Mesothelial cell of epicardium (in vitro differentiated cells): ENCODE measurements at regions not wholly inside any gene's neighbourhood (a gene's known extent, or its start where the extent isn't known, plus 50 kb on each side); places are given as distances from the start of the nearest gene placed in this dataset.
A peak's percentile ranks its signal among the peaks of the same experiment; 100 is the strongest.

Source experiments
- DNase-seq, 2 experiments: peaks; one replicate each; pipeline ENCODE4 v3.0.0; 2021; ENCODE audit warnings: low spot score in 2 of 2; ENCODE audit not compliant: unreplicated experiment in 2 of 2
- H3K27ac Mint-ChIP-seq: 2 replicates; pipeline ENCODE4 v1.8.0; 2021; ENCODE audit warnings: mixed read lengths
- H3K27me3 Mint-ChIP-seq: 2 replicates; pipeline ENCODE4 v1.8.0; 2021; ENCODE audit warnings: low read depth, mixed read lengths
- H3K36me3 Mint-ChIP-seq: 2 replicates; pipeline ENCODE4 v1.8.0; 2021; ENCODE audit warnings: mixed read lengths
- H3K4me1 Mint-ChIP-seq: 2 replicates; pipeline ENCODE4 v1.8.0; 2021; ENCODE audit warnings: mixed read lengths
- H3K4me3 Mint-ChIP-seq: 2 replicates; pipeline ENCODE4 v1.8.0; 2021; ENCODE audit warnings: mild to moderate bottlenecking, moderate library complexity, mixed read lengths
- H3K9me3 Mint-ChIP-seq: 2 replicates; pipeline ENCODE4 v1.8.0; 2021; ENCODE audit warnings: mixed read lengths
- TF ChIP-seq, protein P1 (sequence below): fragments of 200-600 bp; sonication (generic); IDR thresholded peaks from one replicate; pipeline ENCODE4 v1.5.0; 2021; ENCODE audit warnings: antibody characterized with exemption; ENCODE audit not compliant: unreplicated experiment

DNA sequence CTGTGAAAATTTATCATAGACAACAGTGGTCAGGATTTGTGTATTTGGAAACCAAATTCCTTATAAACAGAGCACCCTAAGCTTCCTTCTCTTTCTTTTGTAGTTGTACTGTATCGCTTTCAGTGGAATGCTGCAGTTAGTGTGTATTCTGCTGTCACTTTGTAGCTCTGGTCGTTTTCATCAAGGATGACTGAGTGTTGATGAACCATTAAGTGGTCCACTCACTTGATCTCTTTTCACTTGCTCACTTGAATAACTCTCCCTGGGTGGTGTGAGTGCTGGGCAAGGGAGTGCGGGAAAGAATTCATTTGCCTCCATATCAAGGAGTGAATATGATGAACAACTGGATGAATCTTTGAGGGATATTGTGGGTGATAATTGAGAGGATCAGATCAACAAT is 1225.7 kb upstream of the WWC1 start:
- no peak overlapping the region for H3K4me3 Mint-ChIP-seq
- DNase-seq, result no peak
- no peaks in the 10 kb centered on the region for H3K27me3 Mint-ChIP-seq
- no peaks in the 10 kb centered on the region for H3K36me3 Mint-ChIP-seq
- H3K9me3 Mint-ChIP-seq, result no peaks in the 10 kb centered on the region
- peaks cover 21% of the 10 kb centered on the region for H3K4me1 Mint-ChIP-seq
- H3K27ac Mint-ChIP-seq, result no peak overlapping the region
- TF ChIP-seq, protein P1, sequence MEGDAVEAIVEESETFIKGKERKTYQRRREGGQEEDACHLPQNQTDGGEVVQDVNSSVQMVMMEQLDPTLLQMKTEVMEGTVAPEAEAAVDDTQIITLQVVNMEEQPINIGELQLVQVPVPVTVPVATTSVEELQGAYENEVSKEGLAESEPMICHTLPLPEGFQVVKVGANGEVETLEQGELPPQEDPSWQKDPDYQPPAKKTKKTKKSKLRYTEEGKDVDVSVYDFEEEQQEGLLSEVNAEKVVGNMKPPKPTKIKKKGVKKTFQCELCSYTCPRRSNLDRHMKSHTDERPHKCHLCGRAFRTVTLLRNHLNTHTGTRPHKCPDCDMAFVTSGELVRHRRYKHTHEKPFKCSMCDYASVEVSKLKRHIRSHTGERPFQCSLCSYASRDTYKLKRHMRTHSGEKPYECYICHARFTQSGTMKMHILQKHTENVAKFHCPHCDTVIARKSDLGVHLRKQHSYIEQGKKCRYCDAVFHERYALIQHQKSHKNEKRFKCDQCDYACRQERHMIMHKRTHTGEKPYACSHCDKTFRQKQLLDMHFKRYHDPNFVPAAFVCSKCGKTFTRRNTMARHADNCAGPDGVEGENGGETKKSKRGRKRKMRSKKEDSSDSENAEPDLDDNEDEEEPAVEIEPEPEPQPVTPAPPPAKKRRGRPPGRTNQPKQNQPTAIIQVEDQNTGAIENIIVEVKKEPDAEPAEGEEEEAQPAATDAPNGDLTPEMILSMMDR, result no peak

DNA sequence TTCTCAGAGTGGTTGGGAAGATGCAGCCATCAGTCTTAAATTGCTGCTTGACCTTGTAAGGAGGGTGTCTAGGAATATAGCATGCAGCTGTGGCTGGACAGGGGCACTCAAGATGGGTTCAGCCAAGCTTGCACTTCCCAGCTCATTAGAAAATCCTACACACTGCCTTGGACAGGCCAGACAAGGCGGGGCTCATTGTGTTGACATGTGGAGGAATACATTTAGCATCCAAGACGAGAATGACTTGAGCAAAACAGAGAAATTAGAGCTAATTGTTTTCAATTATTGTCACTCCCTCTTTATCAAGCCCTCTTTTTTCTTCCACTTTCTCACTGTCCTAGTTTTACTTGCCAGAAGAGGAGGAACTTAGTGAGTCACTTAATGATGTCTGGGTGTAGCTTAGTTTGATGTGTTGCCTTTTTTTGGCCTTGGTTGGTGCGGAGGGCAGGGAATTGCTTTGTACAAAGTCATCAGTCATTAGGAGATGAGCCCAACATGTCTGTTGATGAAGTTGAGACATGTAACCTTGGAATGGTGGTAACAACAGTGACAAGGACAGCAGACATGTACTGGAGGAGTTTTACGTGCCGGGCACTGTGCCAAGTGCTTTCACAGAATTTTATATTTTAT is 1219.3 kb upstream of the WWC1 start:
- H3K9me3 Mint-ChIP-seq, result no peaks in the 10 kb centered on the region
- peak overlapping the region; percentile 7 for H3K27ac Mint-ChIP-seq
- TF ChIP-seq, protein P1, result no peak
- H3K4me1 Mint-ChIP-seq, result peaks cover 8% of the 10 kb centered on the region
- DNase-seq, result no peak
- H3K27me3 Mint-ChIP-seq, result no peaks in the 10 kb centered on the region
- H3K4me3 Mint-ChIP-seq, result no peak overlapping the region
- H3K36me3 Mint-ChIP-seq, result no peaks in the 10 kb centered on the region

DNA sequence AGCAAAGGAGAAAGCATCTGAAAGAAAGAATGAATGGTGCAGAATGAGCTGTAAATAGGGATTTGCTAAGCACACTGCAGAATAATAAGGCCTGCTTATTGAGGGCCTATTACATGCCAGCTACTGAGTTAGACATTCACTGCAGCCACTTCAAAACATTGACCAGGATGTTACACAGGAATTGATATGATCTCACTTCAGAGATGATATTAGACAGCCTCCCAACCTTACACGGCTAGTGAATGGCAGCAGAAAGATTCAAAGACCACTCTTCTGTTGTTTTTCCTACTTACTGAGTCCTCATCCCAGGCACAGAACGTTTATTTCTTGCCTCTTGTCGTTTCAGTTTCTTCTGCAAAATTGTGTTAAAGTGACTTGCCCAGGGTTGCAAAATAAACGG is 1209.9 kb upstream of the WWC1 start:
- H3K36me3 Mint-ChIP-seq, result no peaks in the 10 kb centered on the region
- H3K27ac Mint-ChIP-seq, result no peak overlapping the region
- no peaks in the 10 kb centered on the region for H3K27me3 Mint-ChIP-seq
- H3K4me3 Mint-ChIP-seq, result no peak overlapping the region
- TF ChIP-seq, protein P1, result no peak
- H3K4me1 Mint-ChIP-seq, result no peaks in the 10 kb centered on the region
- no peaks in the 10 kb centered on the region for H3K9me3 Mint-ChIP-seq
- DNase-seq, result no peak

DNA sequence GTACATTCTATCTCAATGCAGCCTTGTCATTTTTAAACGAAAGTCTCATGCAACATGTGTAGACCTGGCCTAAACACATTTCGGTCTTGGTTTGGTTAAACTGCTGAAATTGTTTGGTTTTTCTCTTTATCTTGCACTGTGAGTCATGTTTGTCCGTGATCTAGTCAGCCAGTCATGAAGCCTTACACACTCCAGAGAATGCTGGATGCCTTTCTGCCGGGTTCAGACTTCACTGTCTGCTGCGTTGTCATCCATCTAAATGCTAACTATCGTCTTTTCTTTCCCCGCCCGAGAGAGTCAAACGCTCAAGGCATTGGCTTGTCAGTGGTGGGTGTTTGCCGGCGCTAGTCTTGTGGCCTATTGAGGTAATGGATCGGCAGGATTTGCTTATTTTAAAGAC is 1194.6 kb upstream of the WWC1 start:
- Mint-ChIP-seq H3K9me3 (peaks cover 10% of the 10 kb centered on the region), H3K27me3 (no peaks in the 10 kb centered on the region), H3K36me3 (no peaks in the 10 kb centered on the region), H3K27ac (no peak overlapping the region), H3K4me3 (no peak overlapping the region), H3K4me1 (no peaks in the 10 kb centered on the region)
- DNase-seq, result no peak
- TF ChIP-seq, protein P1, result no peak

DNA sequence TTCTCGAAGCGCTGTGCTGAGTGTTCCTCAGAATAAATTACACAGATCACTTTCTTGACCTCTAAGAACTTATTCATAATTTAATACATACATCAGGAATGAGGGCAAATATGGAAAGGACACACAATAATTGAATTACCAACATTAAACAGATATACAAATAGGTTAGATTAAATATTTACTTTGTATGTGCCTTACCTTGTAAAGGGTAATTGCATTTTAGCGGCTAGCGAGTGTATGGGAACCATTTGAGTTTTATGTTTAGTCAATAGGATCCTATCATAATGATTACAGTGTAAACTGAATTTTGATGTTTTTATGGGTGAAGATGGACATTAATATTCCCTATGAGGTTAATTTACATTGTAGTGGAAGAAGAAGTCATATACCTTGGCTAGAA is 1187.1 kb upstream of the WWC1 start:
- Mint-ChIP-seq H3K27ac (no peak overlapping the region), H3K36me3 (no peaks in the 10 kb centered on the region), H3K4me1 (peaks cover 23% of the 10 kb centered on the region), H3K27me3 (no peaks in the 10 kb centered on the region), H3K9me3 (peaks cover 10% of the 10 kb centered on the region), H3K4me3 (no peak overlapping the region)
- no peak for DNase-seq
- TF ChIP-seq, protein P1, result no peak

DNA sequence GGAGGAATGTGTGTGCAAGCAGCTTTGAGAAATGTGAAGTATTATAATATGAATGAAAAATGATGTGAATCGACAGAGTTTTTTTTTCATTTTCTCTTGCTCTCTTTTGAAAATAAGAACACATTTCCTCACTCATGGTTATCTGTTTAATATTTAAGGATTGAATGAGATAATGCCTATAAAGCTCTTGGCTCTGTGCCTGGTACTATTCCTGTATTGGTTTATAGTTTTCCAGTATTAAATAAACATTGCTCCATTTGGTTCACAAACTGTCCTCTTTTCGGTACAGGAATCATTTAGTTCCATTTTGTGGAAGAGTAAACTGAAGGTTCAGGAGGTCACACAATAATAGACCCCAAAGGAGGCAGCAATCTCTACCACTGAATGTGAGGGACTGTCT is 1185.5 kb upstream of the WWC1 start:
- no peaks in the 10 kb centered on the region for H3K27me3 Mint-ChIP-seq
- no peak overlapping the region for H3K4me3 Mint-ChIP-seq
- no peak overlapping the region for H3K27ac Mint-ChIP-seq
- no peak for DNase-seq
- H3K4me1 Mint-ChIP-seq, result peaks cover 23% of the 10 kb centered on the region
- TF ChIP-seq, protein P1, result no peak
- peaks cover 10% of the 10 kb centered on the region for H3K9me3 Mint-ChIP-seq
- H3K36me3 Mint-ChIP-seq, result no peaks in the 10 kb centered on the region
